B cell (primary cell): ENCODE measurements at regions not wholly inside any gene's neighbourhood (a gene's known extent, or its start where the extent isn't known, plus 50 kb on each side); places are given as distances from the start of the nearest gene placed in this dataset.

Experiments used
- EZH2 ChIP-seq: IDR thresholded peaks from 2 replicates; pipeline ENCODE4 v1.6.1; 2012; ENCODE audit warnings: borderline replicate concordance, low read depth, mild to moderate bottlenecking, moderate library complexity, low read length; ENCODE audit not compliant: insufficient read depth, poor library complexity, severe bottlenecking
- TF ChIP-seq, protein P1 (sequence below): fragments of 200-600 bp; IDR thresholded peaks from one replicate; pipeline ENCODE4 v1.8.0; 2022; ENCODE audit warnings: antibody characterized with exemption, mild to moderate bottlenecking

- TF ChIP-seq, protein P1, sequence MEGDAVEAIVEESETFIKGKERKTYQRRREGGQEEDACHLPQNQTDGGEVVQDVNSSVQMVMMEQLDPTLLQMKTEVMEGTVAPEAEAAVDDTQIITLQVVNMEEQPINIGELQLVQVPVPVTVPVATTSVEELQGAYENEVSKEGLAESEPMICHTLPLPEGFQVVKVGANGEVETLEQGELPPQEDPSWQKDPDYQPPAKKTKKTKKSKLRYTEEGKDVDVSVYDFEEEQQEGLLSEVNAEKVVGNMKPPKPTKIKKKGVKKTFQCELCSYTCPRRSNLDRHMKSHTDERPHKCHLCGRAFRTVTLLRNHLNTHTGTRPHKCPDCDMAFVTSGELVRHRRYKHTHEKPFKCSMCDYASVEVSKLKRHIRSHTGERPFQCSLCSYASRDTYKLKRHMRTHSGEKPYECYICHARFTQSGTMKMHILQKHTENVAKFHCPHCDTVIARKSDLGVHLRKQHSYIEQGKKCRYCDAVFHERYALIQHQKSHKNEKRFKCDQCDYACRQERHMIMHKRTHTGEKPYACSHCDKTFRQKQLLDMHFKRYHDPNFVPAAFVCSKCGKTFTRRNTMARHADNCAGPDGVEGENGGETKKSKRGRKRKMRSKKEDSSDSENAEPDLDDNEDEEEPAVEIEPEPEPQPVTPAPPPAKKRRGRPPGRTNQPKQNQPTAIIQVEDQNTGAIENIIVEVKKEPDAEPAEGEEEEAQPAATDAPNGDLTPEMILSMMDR = no peak
- no peak for TF ChIP-seq EZH2
Observed at GRCh38 chr4:117560329-117560728, 474.0 kb upstream of the NDST3 start.
